ENCODE measurements at regions not wholly inside any gene's neighbourhood (a gene's known extent, or its start where the extent isn't known, plus 50 kb on each side); places are given as distances from the start of the nearest gene placed in this dataset.
"Not testable (repeated sequence)": the region's sequence is repeated elsewhere in the genome, so short reads cannot be mapped to it uniquely, and the experiment has no call there.

- peak; percentile 15 for DNase-seq
Measured at GRCh38 chr9:28121366-28121765, 548.1 kb upstream of the C9orf72 start.

- no peak for DNase-seq
Measured at GRCh38 chr9:28124917-28125316, 551.6 kb upstream of the C9orf72 start.

GRCh38 chr9:28127101-28127500 is 553.8 kb upstream of the C9orf72 start:
- DNase-seq = no peak

GRCh38 chr9:28134446-28134976 is 561.2 kb upstream of the C9orf72 start:
- peak; percentile 9 for DNase-seq

- DNase-seq = no peak
Measured at GRCh38 chr9:28135549-28135948, 562.3 kb upstream of the C9orf72 start.

- DNase-seq = no peak
Measured at GRCh38 chr9:28136113-28136512, 562.8 kb upstream of the C9orf72 start.

GRCh38 chr9:28147430-28147829 is 574.1 kb upstream of the C9orf72 start:
- DNase-seq = not testable (repeated sequence)

GRCh38 chr9:28147923-28148597 is 574.8 kb upstream of the C9orf72 start:
- DNase-seq = not testable (repeated sequence)

- not testable (repeated sequence) for DNase-seq
Measured at GRCh38 chr9:28149361-28150050, 576.2 kb upstream of the C9orf72 start.

- peak; percentile 16 for DNase-seq
Measured at GRCh38 chr9:28155067-28155466, 581.8 kb upstream of the C9orf72 start.

GRCh38 chr9:28155671-28156070 is 582.4 kb upstream of the C9orf72 start:
- no peak for DNase-seq

GRCh38 chr9:28158451-28158850 is 585.2 kb upstream of the C9orf72 start:
- DNase-seq = no peak

- DNase-seq = no peak
Measured at GRCh38 chr9:28163619-28164018, 590.3 kb upstream of the C9orf72 start.

- no peak for DNase-seq
Measured at GRCh38 chr9:28166179-28166578, 592.9 kb upstream of the C9orf72 start.

GRCh38 chr9:28177142-28177541 is 603.9 kb upstream of the C9orf72 start:
- DNase-seq = no peak

GRCh38 chr9:28177925-28178324 is 604.6 kb upstream of the C9orf72 start:
- no peak for DNase-seq

- DNase-seq = no peak
Measured at GRCh38 chr9:28179893-28180292, 606.6 kb upstream of the C9orf72 start.

GRCh38 chr9:28190981-28191380 is 617.7 kb upstream of the C9orf72 start:
- DNase-seq = no peak

- DNase-seq = no peak
Measured at GRCh38 chr9:28197653-28198052, 624.4 kb upstream of the C9orf72 start.

GRCh38 chr9:28203036-28203435 is 629.8 kb upstream of the C9orf72 start:
- no peak for DNase-seq

GRCh38 chr9:28206280-28206679 is 633.0 kb upstream of the C9orf72 start:
- DNase-seq = no peak

- DNase-seq = no peak
Measured at GRCh38 chr9:28207657-28208056, 634.4 kb upstream of the C9orf72 start.

- DNase-seq = no peak
Measured at GRCh38 chr9:28209130-28209529, 635.8 kb upstream of the C9orf72 start.

- no peak for DNase-seq
Measured at GRCh38 chr9:28212979-28213378, 639.7 kb upstream of the C9orf72 start.
